ENCODE measurements at regions not wholly inside any gene's neighbourhood (a gene's known extent, or its start where the extent isn't known, plus 50 kb on each side); places are given as distances from the start of the nearest gene placed in this dataset.

GRCh38 chr14:44165936-44166335 lies 341.1 kb downstream of the FSCB start:
- no peak for TF ChIP-seq CTCF (IDR thresholded peaks at IDR 0.05; ENCODE audit: insufficient read depth, low read depth, low read length)
- no peak for DNase-seq (ENCODE audit: low read depth)

GRCh38 chr14:44165286-44165685 lies 341.8 kb downstream of the FSCB start:
- TF ChIP-seq CTCF (IDR thresholded peaks at IDR 0.05; ENCODE audit: insufficient read depth, low read depth, low read length) = no peak
- H3K4me3 ChIP-seq (ENCODE audit: low read depth, low read length) = no peak overlapping the region
- peak; percentile 8 for DNase-seq (ENCODE audit: low read depth)

More at GRCh38 chr14:44165936-44166335, 341.1 kb downstream of the FSCB start:
- H3K4me3 ChIP-seq (ENCODE audit: low read depth, low read length) = no peak overlapping the region

- TF ChIP-seq CTCF (IDR thresholded peaks at IDR 0.05; ENCODE audit: insufficient read depth, low read depth, low read length) = no peak
- no peak overlapping the region for H3K4me3 ChIP-seq (ENCODE audit: low read depth, low read length)
- peak; percentile 3 for DNase-seq (ENCODE audit: low read depth)
Measured at GRCh38 chr14:44163946-44164345, 343.1 kb downstream of the FSCB start.

GRCh38 chr14:44162197-44162596 lies 344.9 kb downstream of the FSCB start:
- no peak overlapping the region for H3K4me3 ChIP-seq (ENCODE audit: low read depth, low read length)
- DNase-seq (ENCODE audit: low read depth) = no peak
- no peak for TF ChIP-seq CTCF (IDR thresholded peaks at IDR 0.05; ENCODE audit: insufficient read depth, low read depth, low read length)

GRCh38 chr14:44154874-44155273 lies 352.2 kb downstream of the FSCB start:
- TF ChIP-seq CTCF (IDR thresholded peaks at IDR 0.05; ENCODE audit: insufficient read depth, low read depth, low read length) = no peak
- DNase-seq (ENCODE audit: low read depth) = no peak
- H3K4me3 ChIP-seq (ENCODE audit: low read depth, low read length) = no peak overlapping the region

GRCh38 chr14:44154446-44154845 lies 352.6 kb downstream of the FSCB start:
- TF ChIP-seq CTCF (IDR thresholded peaks at IDR 0.05; ENCODE audit: insufficient read depth, low read depth, low read length) = no peak
- DNase-seq (ENCODE audit: low read depth) = no peak
- no peak overlapping the region for H3K4me3 ChIP-seq (ENCODE audit: low read depth, low read length)

- DNase-seq (ENCODE audit: low read depth) = no peak
- no peak for TF ChIP-seq CTCF (IDR thresholded peaks at IDR 0.05; ENCODE audit: insufficient read depth, low read depth, low read length)
- H3K4me3 ChIP-seq (ENCODE audit: low read depth, low read length) = no peak overlapping the region
Measured at GRCh38 chr14:44151130-44151820, 355.8 kb downstream of the FSCB start.

All from fibroblast of villous mesenchyme (primary cell).